CD4-positive, alpha-beta T cell (primary cell): ENCODE measurements at regions not wholly inside any gene's neighbourhood (a gene's known extent, or its start where the extent isn't known, plus 50 kb on each side); places are given as distances from the start of the nearest gene placed in this dataset.

Source experiments
- ATAC-seq: fragments of 200-7000 bp; cut with Tn5 transposase; one replicate; pipeline ENCODE4 v1.10.0; 2022; ENCODE audit warnings: mild to moderate bottlenecking; ENCODE audit not compliant: poor library complexity
- CTCF ChIA-PET: fragments of 350-600 bp; sonication (Branson Sonifier 250); formaldehyde crosslinking; loops from one replicate; lab custom pipeline; 2021; ENCODE audit warnings: antibody characterized with exemption, inconsistent platforms; lab: Charles Lee
- POLR2A ChIA-PET: fragments of 350-600 bp; sonication (Branson Sonifier 250); formaldehyde crosslinking; loops from one replicate; lab custom pipeline; 2021; ENCODE audit warnings: antibody characterized with exemption, inconsistent platforms; lab: Charles Lee
- DNase-seq, 14 experiments: peaks; one replicate each; pipeline ENCODE4 v3.0.0-alpha.2; 2013 to 2020; ENCODE audit warnings: mixed read lengths in 2 of 14
- H3K27ac ChIP-seq, 2 donors: one replicate each; pipeline versions ENCODE4 v1.5.1 to v1.7.0; 2013; ENCODE audit warnings: low read length in 2 of 2, low read depth in 1 of 2, mild to moderate bottlenecking in 1 of 2
- H3K27me3 ChIP-seq, 2 experiments: 1 replicate in 1 of 2; 2 replicates in 1 of 2; pipeline versions ENCODE4 v1.6.1 to v1.7.0; 2013; ENCODE audit warnings: low read length in 2 of 2, control low read depth in 1 of 2, mild to moderate bottlenecking in 1 of 2, moderate library complexity in 1 of 2; ENCODE audit not compliant: insufficient read depth in 2 of 2, control insufficient read depth in 1 of 2
- H3K36me3 ChIP-seq: one replicate; pipeline ENCODE4 v1.6.1; 2013; ENCODE audit warnings: low read length, control low read depth; ENCODE audit not compliant: insufficient read depth
- H3K4me1 ChIP-seq: one replicate; pipeline ENCODE4 v1.6.1; 2013; ENCODE audit warnings: low read length, control low read depth; ENCODE audit not compliant: insufficient read depth
- H3K4me3 ChIP-seq: one replicate; pipeline ENCODE4 v1.5.1; 2013; ENCODE audit warnings: mild to moderate bottlenecking, low read length, moderate library complexity
- H3K9me3 ChIP-seq, 2 experiments: 1 replicate in 1 of 2; 2 replicates in 1 of 2; pipeline versions ENCODE4 v1.6.1 to v1.7.0; 2013; ENCODE audit warnings: low read length in 2 of 2, mild to moderate bottlenecking in 2 of 2, control low read depth in 1 of 2, moderate library complexity in 1 of 2; ENCODE audit not compliant: control insufficient read depth in 1 of 2, insufficient read depth in 1 of 2
- H3K27ac Mint-ChIP-seq: one replicate; pipeline ENCODE4 v1.8.0; 2020; ENCODE audit warnings: mixed read lengths
- H3K27me3 Mint-ChIP-seq: one replicate; pipeline ENCODE4 v1.8.0; 2021; ENCODE audit warnings: mixed read lengths
- H3K36me3 Mint-ChIP-seq: one replicate; pipeline ENCODE4 v1.8.0; 2021; ENCODE audit warnings: low read depth, mixed read lengths
- H3K4me1 Mint-ChIP-seq: one replicate; pipeline ENCODE4 v1.8.0; 2021; ENCODE audit warnings: low read depth, mixed read lengths
- H3K4me3 Mint-ChIP-seq: one replicate; pipeline ENCODE4 v1.8.0; 2020; ENCODE audit warnings: mild to moderate bottlenecking, mixed read lengths
- H3K9me3 Mint-ChIP-seq: one replicate; pipeline ENCODE4 v1.8.0; 2020; ENCODE audit warnings: mixed read lengths
- intact Hi-C, 2 experiments: fragments of 100-400 bp; cut with DNase I in 1 of 2; cut with micrococcal nuclease in 1 of 2; formaldehyde crosslinking; loops; one replicate each; pipeline versions ENCODE4 v1.15.1 to v1.9.0; 2023 to 2025; cut with DNase I, micrococcal nuclease
- TF ChIP-seq, protein P1 (sequence below): fragments of 200-600 bp; IDR thresholded peaks from one replicate; pipeline ENCODE4 v1.8.0; 2022; ENCODE audit warnings: antibody characterized with exemption, mild to moderate bottlenecking

DNA sequence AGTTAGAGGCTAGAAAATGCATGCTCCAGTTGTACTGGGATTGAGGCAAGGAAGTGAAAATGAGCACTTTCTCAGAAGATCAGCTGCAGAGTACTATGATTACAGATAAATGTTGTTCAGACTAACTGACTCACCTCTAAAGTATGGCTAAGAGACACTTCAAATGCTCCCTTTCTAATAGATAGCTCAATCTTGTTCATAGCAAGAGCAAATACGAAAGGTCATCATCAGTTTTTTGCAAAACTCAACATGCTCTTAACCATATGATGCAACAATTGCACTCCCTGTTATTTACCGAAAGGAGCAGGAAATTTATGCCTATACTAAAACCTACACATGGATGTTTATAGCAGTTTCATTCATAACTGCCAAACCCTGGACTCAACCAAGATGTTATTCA lies 838.4 kb upstream of the INTU start:
- POLR2A ChIA-PET, result no interaction called here
- H3K4me1 Mint-ChIP-seq, result no peaks in the 10 kb centered on the region
- CTCF ChIA-PET, result no interaction called here

DNA sequence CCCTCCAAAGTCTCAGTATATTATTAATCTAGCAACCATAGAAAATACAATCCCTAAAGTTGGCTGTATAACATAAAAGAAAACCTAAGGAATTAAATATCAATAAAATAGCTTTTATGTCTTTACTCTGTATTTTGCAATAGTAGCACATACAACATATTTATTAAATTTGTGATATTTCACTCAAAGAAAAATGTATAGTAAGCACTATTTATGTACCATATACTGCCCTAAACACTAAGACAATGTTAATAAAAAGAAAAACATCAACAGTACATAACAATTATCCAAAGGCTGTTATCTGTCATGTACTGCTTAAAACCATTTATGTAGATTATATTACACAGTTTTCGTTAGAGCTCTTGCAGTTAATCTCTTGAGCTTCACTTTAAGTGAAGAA lies 834.5 kb upstream of the INTU start:
- Histone ChIP-seq H3K4me3 (no peak overlapping the region), H3K27ac (no peak overlapping the region), H3K36me3 (no peaks in the 10 kb centered on the region), H3K27me3 (no peaks in the 10 kb centered on the region), H3K9me3 (no peaks in the 10 kb centered on the region), H3K4me1 (no peaks in the 10 kb centered on the region)
- TF ChIP-seq, protein P1, sequence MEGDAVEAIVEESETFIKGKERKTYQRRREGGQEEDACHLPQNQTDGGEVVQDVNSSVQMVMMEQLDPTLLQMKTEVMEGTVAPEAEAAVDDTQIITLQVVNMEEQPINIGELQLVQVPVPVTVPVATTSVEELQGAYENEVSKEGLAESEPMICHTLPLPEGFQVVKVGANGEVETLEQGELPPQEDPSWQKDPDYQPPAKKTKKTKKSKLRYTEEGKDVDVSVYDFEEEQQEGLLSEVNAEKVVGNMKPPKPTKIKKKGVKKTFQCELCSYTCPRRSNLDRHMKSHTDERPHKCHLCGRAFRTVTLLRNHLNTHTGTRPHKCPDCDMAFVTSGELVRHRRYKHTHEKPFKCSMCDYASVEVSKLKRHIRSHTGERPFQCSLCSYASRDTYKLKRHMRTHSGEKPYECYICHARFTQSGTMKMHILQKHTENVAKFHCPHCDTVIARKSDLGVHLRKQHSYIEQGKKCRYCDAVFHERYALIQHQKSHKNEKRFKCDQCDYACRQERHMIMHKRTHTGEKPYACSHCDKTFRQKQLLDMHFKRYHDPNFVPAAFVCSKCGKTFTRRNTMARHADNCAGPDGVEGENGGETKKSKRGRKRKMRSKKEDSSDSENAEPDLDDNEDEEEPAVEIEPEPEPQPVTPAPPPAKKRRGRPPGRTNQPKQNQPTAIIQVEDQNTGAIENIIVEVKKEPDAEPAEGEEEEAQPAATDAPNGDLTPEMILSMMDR, result no peak
- no peak overlapping the region for H3K4me3 Mint-ChIP-seq
- intact Hi-C loops, result no loop called here
- no peak for ATAC-seq
- no peaks in the 10 kb centered on the region for H3K4me1 Mint-ChIP-seq
- no peaks in the 10 kb centered on the region for H3K27me3 Mint-ChIP-seq
- H3K27ac Mint-ChIP-seq, result no peak overlapping the region
- no peaks in the 10 kb centered on the region for H3K36me3 Mint-ChIP-seq
- no peak for DNase-seq
- ChIA-PET CTCF (no interaction called here), POLR2A (no interaction called here)
- peaks cover 5% of the 10 kb centered on the region for H3K9me3 Mint-ChIP-seq

More for the DNA sequence above, 838.4 kb upstream of the INTU start:
- Histone ChIP-seq H3K9me3 (no peaks in the 10 kb centered on the region), H3K4me1 (no peaks in the 10 kb centered on the region), H3K27me3 (no peaks in the 10 kb centered on the region), H3K27ac (no peak overlapping the region), H3K4me3 (no peak overlapping the region), H3K36me3 (no peaks in the 10 kb centered on the region)
- intact Hi-C loops, result no loop called here
- Mint-ChIP-seq H3K27me3 (no peaks in the 10 kb centered on the region), H3K9me3 (peaks cover 5% of the 10 kb centered on the region), H3K4me3 (no peak overlapping the region), H3K27ac (no peak overlapping the region), H3K36me3 (no peaks in the 10 kb centered on the region)
- TF ChIP-seq, protein P1, result no peak
- ATAC-seq, result no peak
- DNase-seq, result no peak

DNA sequence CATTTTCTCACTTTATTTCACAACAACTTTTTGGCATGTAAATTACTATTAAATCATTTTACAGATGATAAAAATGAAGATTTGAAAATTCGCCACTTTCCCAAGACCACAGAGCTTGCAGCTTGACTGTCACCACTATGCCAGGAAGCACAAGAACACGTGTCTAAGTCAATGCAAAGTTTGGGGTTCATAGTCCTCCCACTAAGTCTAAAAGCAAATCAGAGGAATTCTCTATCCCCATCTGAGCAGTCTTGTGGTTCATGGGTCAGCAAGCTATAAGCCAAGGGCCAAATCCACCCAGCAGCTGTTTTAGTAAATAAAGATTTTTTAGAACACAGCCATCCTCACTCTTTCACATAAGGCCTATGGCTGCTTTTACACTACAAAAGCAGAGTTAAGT lies 833.3 kb upstream of the INTU start:
- H3K36me3 ChIP-seq, result no peaks in the 10 kb centered on the region
- no peaks in the 10 kb centered on the region for H3K27me3 Mint-ChIP-seq
- no peak overlapping the region for H3K4me3 Mint-ChIP-seq
- intact Hi-C loops, result no loop called here
- ATAC-seq, result no peak
- no peak overlapping the region for H3K27ac ChIP-seq
- DNase-seq, result no peak
- no peaks in the 10 kb centered on the region for H3K9me3 ChIP-seq
- CTCF ChIA-PET, result no interaction called here
- no peaks in the 10 kb centered on the region for H3K4me1 ChIP-seq
- no peaks in the 10 kb centered on the region for H3K4me1 Mint-ChIP-seq
- TF ChIP-seq, protein P1, result no peak
- POLR2A ChIA-PET, result no interaction called here
- no peaks in the 10 kb centered on the region for H3K36me3 Mint-ChIP-seq
- H3K9me3 Mint-ChIP-seq, result peaks cover 5% of the 10 kb centered on the region
- no peak overlapping the region for H3K4me3 ChIP-seq
- no peak overlapping the region for H3K27ac Mint-ChIP-seq
- no peaks in the 10 kb centered on the region for H3K27me3 ChIP-seq
